WTC11 (cell line): ENCODE measurements at regions not wholly inside any gene's neighbourhood (a gene's known extent, or its start where the extent isn't known, plus 50 kb on each side); places are given as distances from the start of the nearest gene placed in this dataset.

Experiments
- CTCF ChIP-seq: fragments of 200-600 bp; IDR thresholded peaks from 2 replicates; pipeline ENCODE4 v1.8.0; 2022; ENCODE audit warnings: antibody characterized with exemption
- E2F5 ChIP-seq: sonication (generic); formaldehyde crosslinking; IDR thresholded peaks from 2 replicates; pipeline ENCODE4 v1.8.1; 2022; ENCODE audit warnings: mild to moderate bottlenecking, moderate library complexity, missing genetic modification reagents
- FOXJ3 ChIP-seq: sonication (generic); formaldehyde crosslinking; IDR thresholded peaks from 2 replicates; pipeline ENCODE4 v1.9.0; 2021; ENCODE audit warnings: missing genetic modification reagents, mild to moderate bottlenecking, borderline replicate concordance
- MLX ChIP-seq: sonication (generic); formaldehyde crosslinking; IDR thresholded peaks from 2 replicates; pipeline ENCODE4 v1.8.1; 2023; ENCODE audit warnings: mild to moderate bottlenecking, missing genetic modification reagents, moderate library complexity
- NFYB ChIP-seq: sonication (generic); formaldehyde crosslinking; conservative IDR thresholded peaks from 2 replicates; pipeline ENCODE4 v1.8.0; 2022; ENCODE audit warnings: low read depth, missing genetic modification reagents
- NR2C2 ChIP-seq: sonication (generic); formaldehyde crosslinking; IDR thresholded peaks from 2 replicates; pipeline ENCODE4 v1.8.0; 2022; ENCODE audit warnings: mild to moderate bottlenecking, missing genetic modification reagents
- RELA ChIP-seq: sonication (generic); formaldehyde crosslinking; IDR thresholded peaks from 2 replicates; pipeline ENCODE4 v1.8.1; 2022; ENCODE audit warnings: missing genetic modification reagents, mild to moderate bottlenecking, borderline replicate concordance
- TEAD4 ChIP-seq: sonication (generic); formaldehyde crosslinking; IDR thresholded peaks from 2 replicates; pipeline ENCODE4 v1.8.0; 2022; ENCODE audit warnings: mild to moderate bottlenecking, missing genetic modification reagents
- ZBTB21 ChIP-seq: sonication (generic); formaldehyde crosslinking; IDR thresholded peaks from 2 replicates; pipeline ENCODE4 v1.8.1; 2023; ENCODE audit warnings: mild to moderate bottlenecking, missing genetic modification reagents, borderline replicate concordance
- ZNF121 ChIP-seq: sonication (generic); formaldehyde crosslinking; IDR thresholded peaks from 2 replicates; pipeline ENCODE4 v1.8.0; 2023; ENCODE audit warnings: missing genetic modification reagents
- ZNF219 ChIP-seq: sonication (generic); formaldehyde crosslinking; IDR thresholded peaks from 2 replicates; pipeline ENCODE4 v1.8.0; 2023; ENCODE audit warnings: missing genetic modification reagents, mild to moderate bottlenecking, borderline replicate concordance
- ZNF396 ChIP-seq: fragments of 250-450 bp; sonication (Bioruptor Pico); IDR thresholded peaks from 2 replicates; pipeline ENCODE4 v1.8.0; 2021; ENCODE audit warnings: mild to moderate bottlenecking, moderate library complexity, borderline replicate concordance

GRCh38 chr12:58066296-58066695 lies 124.9 kb downstream of the ATP23 start:
- TF ChIP-seq CTCF (no peak), ZNF121 (CRISPR knock-in tag) (no peak), NR2C2 (no peak), ZBTB21 (no peak), E2F5 (CRISPR knock-in tag) (no peak), FOXJ3 (CRISPR knock-in tag) (no peak), RELA (CRISPR knock-in tag) (no peak), TEAD4 (CRISPR knock-in tag) (no peak), MLX (CRISPR knock-in tag) (no peak), ZNF396 (CRISPR knock-in tag) (no peak), NFYB (CRISPR knock-in tag) (no peak), ZNF219 (no peak)
